ENCODE measurements at regions not wholly inside any gene's neighbourhood (a gene's known extent, or its start where the extent isn't known, plus 50 kb on each side); places are given as distances from the start of the nearest gene placed in this dataset.

GRCh38 chr9:80040457-80040856, 468.7 kb downstream of the TLE4 start:
- H3K4me3 ChIP-seq (replicated peaks in 1 of 3; ENCODE audit: insufficient read depth in 1 of 3, low read depth in 1 of 3, low read length in 3 of 3), result no peak overlapping the region

More at GRCh38 chr9:80040457-80040856, 468.7 kb downstream of the TLE4 start:
- H3K27ac ChIP-seq (ENCODE audit: insufficient read depth, low read depth, low read length), result no peak overlapping the region
- H4K20me1 ChIP-seq (replicated peaks; ENCODE audit: control insufficient read depth, extremely low read depth, insufficient read depth, low read length), result no peaks in the 10 kb centered on the region
- DNase-seq (ENCODE audit: low read depth, low spot score) (no peak), FAIRE-seq (no peak)
- no peaks in the 10 kb centered on the region for H3K9me1 ChIP-seq (replicated peaks; ENCODE audit: control insufficient read depth, extremely low read depth, insufficient read depth, low read length)
- H3K4me1 ChIP-seq (ENCODE audit: control insufficient read depth, extremely low read depth, insufficient read depth, low read length), result no peaks in the 10 kb centered on the region
- TF ChIP-seq JUN (IDR thresholded peaks at IDR 0.05; ENCODE audit: borderline replicate concordance, insufficient read depth, insufficient read length, low read depth) (no peak), FOS (IDR thresholded peaks at IDR 0.05; ENCODE audit: borderline replicate concordance, insufficient read depth, low read length) (no peak), MAX (IDR thresholded peaks at IDR 0.05; ENCODE audit: insufficient read depth, insufficient read length) (no peak), MYC (IDR thresholded peaks at IDR 0.05; ENCODE audit: low read depth, low read length) (no peak), EZH2 (IDR thresholded peaks at IDR 0.05; ENCODE audit: borderline replicate concordance, low read depth, low read length, severe bottlenecking) (no peak), POLR2A (IDR thresholded peaks at IDR 0.05; ENCODE audit: low read depth, low read length) (no peak), GATA2 (IDR thresholded peaks at IDR 0.05; ENCODE audit: insufficient read depth, insufficient read length, low read depth, low read length) (no peak), POLR2AphosphoS5 (IDR thresholded peaks at IDR 0.05; ENCODE audit: insufficient read depth, low read depth, low read length) (no peak)
- TF ChIP-seq, protein P1, sequence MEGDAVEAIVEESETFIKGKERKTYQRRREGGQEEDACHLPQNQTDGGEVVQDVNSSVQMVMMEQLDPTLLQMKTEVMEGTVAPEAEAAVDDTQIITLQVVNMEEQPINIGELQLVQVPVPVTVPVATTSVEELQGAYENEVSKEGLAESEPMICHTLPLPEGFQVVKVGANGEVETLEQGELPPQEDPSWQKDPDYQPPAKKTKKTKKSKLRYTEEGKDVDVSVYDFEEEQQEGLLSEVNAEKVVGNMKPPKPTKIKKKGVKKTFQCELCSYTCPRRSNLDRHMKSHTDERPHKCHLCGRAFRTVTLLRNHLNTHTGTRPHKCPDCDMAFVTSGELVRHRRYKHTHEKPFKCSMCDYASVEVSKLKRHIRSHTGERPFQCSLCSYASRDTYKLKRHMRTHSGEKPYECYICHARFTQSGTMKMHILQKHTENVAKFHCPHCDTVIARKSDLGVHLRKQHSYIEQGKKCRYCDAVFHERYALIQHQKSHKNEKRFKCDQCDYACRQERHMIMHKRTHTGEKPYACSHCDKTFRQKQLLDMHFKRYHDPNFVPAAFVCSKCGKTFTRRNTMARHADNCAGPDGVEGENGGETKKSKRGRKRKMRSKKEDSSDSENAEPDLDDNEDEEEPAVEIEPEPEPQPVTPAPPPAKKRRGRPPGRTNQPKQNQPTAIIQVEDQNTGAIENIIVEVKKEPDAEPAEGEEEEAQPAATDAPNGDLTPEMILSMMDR (IDR thresholded peaks at IDR 0.05; ENCODE audit: extremely low read depth in 1 of 2, insufficient read depth in 1 of 2, low read depth in 1 of 2, low read length in 2 of 2), result no peak
- dilution Hi-C loops (cut with MboI; ENCODE audit: extremely low pct_ligation_motif_present, low sequenced_read_pairs), result no loop called here
- CTCF ChIA-PET, result no interaction called here
- H3K79me2 ChIP-seq (ENCODE audit: control insufficient read depth, insufficient read depth, low read length), result no peaks in the 10 kb centered on the region
- no TSS peak for BruUV-seq (replicated peaks)
- no peak overlapping the region for H3K4me2 ChIP-seq (ENCODE audit: insufficient read depth, low read length)
- no peaks in the 10 kb centered on the region for H3K36me3 ChIP-seq (ENCODE audit: control insufficient read depth in 2 of 2, extremely low read depth in 1 of 2, insufficient read depth in 2 of 2, low read length in 2 of 2)
- H3K27me3 ChIP-seq (ENCODE audit: control insufficient read depth in 2 of 2, insufficient read depth in 2 of 2, low read length in 2 of 2), result no peaks in the 10 kb centered on the region
- intact Hi-C loops (cut with micrococcal nuclease), result no loop called here
- no peak overlapping the region for H2AFZ ChIP-seq (ENCODE audit: low read depth, low read length)
- no peak overlapping the region for H3K9ac ChIP-seq (replicated peaks; ENCODE audit: extremely low read depth, insufficient read depth, low read length)
- POLR2A ChIA-PET, result no interaction called here
- no peaks in the 10 kb centered on the region for H3K9me3 ChIP-seq (replicated peaks; ENCODE audit: control insufficient read depth, insufficient read depth, low read length)
